Liver (tissue), 7 donors: ENCODE measurements at regions not wholly inside any gene's neighbourhood (a gene's known extent, or its start where the extent isn't known, plus 50 kb on each side); places are given as distances from the start of the nearest gene placed in this dataset.

ENCODE experiments used
- DNase-seq: peaks from one replicate; pipeline ENCODE4 v3.0.0-alpha.2; 2017; ENCODE audit warnings: low spot score
- H3K27ac ChIP-seq, 2 donors: one replicate each; pipeline ENCODE4 v1.7.0; 2013; ENCODE audit warnings: inconsistent platforms in 2 of 2, low read length in 2 of 2, control low read depth in 1 of 2, low read depth in 1 of 2, mild to moderate bottlenecking in 1 of 2
- H3K27me3 ChIP-seq, 4 donors: one replicate each; pipeline versions ENCODE4 v1.6.1 to v1.7.0; 2013; ENCODE audit warnings: low read length in 3 of 4, inconsistent platforms in 1 of 4, mild to moderate bottlenecking in 1 of 4, moderate library complexity in 1 of 4; ENCODE audit not compliant: control insufficient read depth in 4 of 4, insufficient read depth in 4 of 4
- H3K36me3 ChIP-seq, 4 donors: one replicate each; pipeline versions ENCODE4 v1.6.1 to v1.7.0; 2013; ENCODE audit warnings: low read length in 3 of 4, mild to moderate bottlenecking in 3 of 4, low read depth in 1 of 4, moderate library complexity in 1 of 4; ENCODE audit not compliant: control insufficient read depth in 4 of 4, insufficient read depth in 3 of 4
- H3K4me1 ChIP-seq, 4 donors: one replicate each; pipeline versions ENCODE4 v1.6.1 to v1.7.0; 2013; ENCODE audit warnings: low read length in 3 of 4, mild to moderate bottlenecking in 3 of 4, moderate library complexity in 1 of 4; ENCODE audit not compliant: control insufficient read depth in 4 of 4, insufficient read depth in 4 of 4
- H3K4me3 ChIP-seq, 3 donors: one replicate each; pipeline versions ENCODE4 v1.6.1 to v1.7.0; 2013; ENCODE audit warnings: low read length in 3 of 3, control low read depth in 1 of 3, low read depth in 1 of 3, mild to moderate bottlenecking in 1 of 3
- H3K9ac ChIP-seq, 2 donors: one replicate each; pipeline ENCODE4 v1.7.0; 2013; ENCODE audit warnings: low read length in 2 of 2, mild to moderate bottlenecking in 2 of 2, moderate library complexity in 2 of 2, control low read depth in 1 of 2, low read depth in 1 of 2
- H3K9me3 ChIP-seq, 4 donors: one replicate each; pipeline versions ENCODE4 v1.6.1 to v1.7.0; 2013; ENCODE audit warnings: low read length in 3 of 4; ENCODE audit not compliant: control insufficient read depth in 4 of 4
- EGR1 ChIP-seq, 2 donors: IDR thresholded peaks; 2 replicates each; pipeline ENCODE4 v1.6.1; 2016 to 2018; ENCODE audit warnings: antibody characterized with exemption in 2 of 2, low read depth in 2 of 2
- FOXA1 ChIP-seq: IDR thresholded peaks from 2 replicates; pipeline ENCODE4 v1.6.1; 2016; ENCODE audit warnings: antibody characterized with exemption
- FOXA2 ChIP-seq: IDR thresholded peaks from 2 replicates; pipeline ENCODE4 v1.6.1; 2016; ENCODE audit warnings: antibody characterized with exemption
- GABPA ChIP-seq, 2 donors: IDR thresholded peaks in 1 of 2; conservative IDR thresholded peaks in 1 of 2; 2 replicates each; pipeline ENCODE4 v1.6.1; 2016; ENCODE audit warnings: antibody characterized with exemption in 2 of 2, mild to moderate bottlenecking in 1 of 2, moderate library complexity in 1 of 2
- HNF4A ChIP-seq, 2 donors: conservative IDR thresholded peaks; 2 replicates each; pipeline ENCODE4 v1.6.1; 2016; ENCODE audit warnings: antibody characterized with exemption in 2 of 2, mild to moderate bottlenecking in 2 of 2
- NR2F2 ChIP-seq: IDR thresholded peaks from 2 replicates; pipeline ENCODE4 v1.6.1; 2016; ENCODE audit warnings: antibody characterized with exemption
- RAD21 ChIP-seq, 2 donors: IDR thresholded peaks; 2 replicates each; pipeline ENCODE4 v1.6.1; 2016; ENCODE audit warnings: antibody characterized with exemption in 2 of 2, mild to moderate bottlenecking in 2 of 2
- REST ChIP-seq: IDR thresholded peaks from 2 replicates; pipeline ENCODE4 v1.6.1; 2016; ENCODE audit warnings: antibody characterized with exemption, mild to moderate bottlenecking
- RXRA ChIP-seq, 2 donors: IDR thresholded peaks; 2 replicates each; pipeline ENCODE4 v1.6.1; 2017 to 2018; ENCODE audit warnings: antibody characterized with exemption in 2 of 2, mild to moderate bottlenecking in 1 of 2
- SP1 ChIP-seq: IDR thresholded peaks from 2 replicates; pipeline ENCODE4 v1.6.1; 2018; ENCODE audit warnings: antibody characterized with exemption, mild to moderate bottlenecking
- TAF1 ChIP-seq: conservative IDR thresholded peaks from 2 replicates; pipeline ENCODE4 v1.6.1; 2016; ENCODE audit warnings: antibody characterized with exemption, mild to moderate bottlenecking
- YY1 ChIP-seq: IDR thresholded peaks from 2 replicates; pipeline ENCODE4 v1.6.1; 2016; ENCODE audit warnings: antibody characterized with exemption, mild to moderate bottlenecking
- WGBS: extraction: QIAGEN DNeasy Blood & Tissue Kit; methylation state at CpG from one replicate; pipeline ENCODE4 v1.1.7; 2013; 5-methylcytosine and 5-hydroxymethylcytosine counted together
- TF ChIP-seq, protein P1 (sequence below): IDR thresholded peaks from 2 replicates; pipeline ENCODE4 v1.6.1; 2016; ENCODE audit warnings: antibody characterized with exemption
- TF ChIP-seq, protein P2 (sequence below): IDR thresholded peaks from 2 replicates; pipeline ENCODE4 v1.6.1; 2016; ENCODE audit warnings: antibody characterized with exemption
- TF ChIP-seq, protein P3 (sequence below): IDR thresholded peaks from 2 replicates; pipeline ENCODE4 v1.6.1; 2016; ENCODE audit warnings: antibody characterized with exemption
- donor health status: healthy.
- donor health status: healthy.
- donor health status: healthy.
- donor health status: healthy.

DNA sequence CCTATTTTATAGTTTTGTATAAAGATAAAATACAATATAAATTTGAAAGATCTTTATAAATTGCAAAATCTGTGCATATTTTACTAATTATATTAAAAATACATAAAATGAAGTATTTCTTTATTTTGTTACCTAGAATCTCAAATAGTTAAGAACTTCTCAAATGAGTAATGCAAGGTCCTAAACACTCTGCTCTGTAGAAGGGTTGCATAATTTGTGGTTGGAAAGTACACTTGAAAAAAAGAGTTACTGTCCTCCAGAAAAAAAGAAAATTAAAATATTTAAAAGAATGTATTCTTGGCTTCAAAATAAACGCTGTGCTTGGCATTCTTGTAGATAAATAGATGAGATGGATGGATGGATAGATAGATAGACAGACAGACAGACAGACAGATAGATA is 428.8 kb upstream of the CDH6 start (continued):
- TF ChIP-seq YY1: no peak
- TF ChIP-seq TAF1: no peak
- TF ChIP-seq FOXA2: no peak
- TF ChIP-seq NR2F2: no peak
- TF ChIP-seq, protein P1, sequence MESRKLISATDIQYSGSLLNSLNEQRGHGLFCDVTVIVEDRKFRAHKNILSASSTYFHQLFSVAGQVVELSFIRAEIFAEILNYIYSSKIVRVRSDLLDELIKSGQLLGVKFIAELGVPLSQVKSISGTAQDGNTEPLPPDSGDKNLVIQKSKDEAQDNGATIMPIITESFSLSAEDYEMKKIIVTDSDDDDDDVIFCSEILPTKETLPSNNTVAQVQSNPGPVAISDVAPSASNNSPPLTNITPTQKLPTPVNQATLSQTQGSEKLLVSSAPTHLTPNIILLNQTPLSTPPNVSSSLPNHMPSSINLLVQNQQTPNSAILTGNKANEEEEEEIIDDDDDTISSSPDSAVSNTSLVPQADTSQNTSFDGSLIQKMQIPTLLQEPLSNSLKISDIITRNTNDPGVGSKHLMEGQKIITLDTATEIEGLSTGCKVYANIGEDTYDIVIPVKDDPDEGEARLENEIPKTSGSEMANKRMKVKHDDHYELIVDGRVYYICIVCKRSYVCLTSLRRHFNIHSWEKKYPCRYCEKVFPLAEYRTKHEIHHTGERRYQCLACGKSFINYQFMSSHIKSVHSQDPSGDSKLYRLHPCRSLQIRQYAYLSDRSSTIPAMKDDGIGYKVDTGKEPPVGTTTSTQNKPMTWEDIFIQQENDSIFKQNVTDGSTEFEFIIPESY: no peak
- TF ChIP-seq GABPA (IDR thresholded peaks at IDR 0.05 in 1 of 2, conservative IDR thresholded peaks at IDR 0.05 in 1 of 2): no peak
- TF ChIP-seq RAD21 (IDR thresholded peaks at IDR 0.05): no peak

DNA sequence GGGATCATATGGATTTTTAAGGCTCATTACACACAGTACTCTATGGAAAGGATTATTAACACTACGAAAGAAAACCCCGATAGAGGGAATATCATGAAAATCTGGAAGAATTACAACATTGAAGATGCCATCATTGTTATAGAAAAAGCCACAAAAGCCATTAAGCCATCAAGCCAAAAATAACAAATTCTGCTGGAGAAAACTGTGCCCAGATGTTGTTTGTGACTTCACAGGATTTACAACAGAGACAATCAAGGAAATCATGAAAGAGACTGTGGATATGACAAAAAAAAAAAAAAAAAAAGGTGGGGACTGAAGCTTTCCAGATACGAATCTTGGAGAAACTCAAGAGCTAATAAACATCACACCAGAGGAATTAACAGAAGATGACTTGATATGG is 433.8 kb upstream of the CDH6 start:
- no peak for DNase-seq
- 85% methylated on average over 3 of the region's 3 CpGs for WGBS
- no peaks in the 10 kb centered on the region for H3K9me3 ChIP-seq
- no peaks in the 10 kb centered on the region for H3K27me3 ChIP-seq
- TF ChIP-seq GABPA (IDR thresholded peaks at IDR 0.05 in 1 of 2, conservative IDR thresholded peaks at IDR 0.05 in 1 of 2) (no peak), FOXA2 (no peak), SP1 (no peak), HNF4A (conservative IDR thresholded peaks at IDR 0.05) (no peak), RXRA (IDR thresholded peaks at IDR 0.05) (no peak)
- TF ChIP-seq, protein P1: no peak
- no peaks in the 10 kb centered on the region for H3K36me3 ChIP-seq
- no peak overlapping the region for H3K27ac ChIP-seq
- no peak overlapping the region for H3K4me3 ChIP-seq
- no peaks in the 10 kb centered on the region for H3K4me1 ChIP-seq
- no peak overlapping the region for H3K9ac ChIP-seq

GRCh38 chr5:30752015-30752414 is 441.5 kb upstream of the CDH6 start:
- DNase-seq: no peak
- H3K4me3 ChIP-seq: no peak overlapping the region
- H3K9ac ChIP-seq: no peak overlapping the region
- no peaks in the 10 kb centered on the region for H3K36me3 ChIP-seq
- H3K27ac ChIP-seq: no peak overlapping the region
- H3K27me3 ChIP-seq: no peaks in the 10 kb centered on the region
- 79% methylated on average over 2 of the region's 2 CpGs for WGBS
- H3K9me3 ChIP-seq: peaks cover 0 to 3% (median 0%) of the 10 kb centered on the region in 4 donors
- TF ChIP-seq, protein P2, sequence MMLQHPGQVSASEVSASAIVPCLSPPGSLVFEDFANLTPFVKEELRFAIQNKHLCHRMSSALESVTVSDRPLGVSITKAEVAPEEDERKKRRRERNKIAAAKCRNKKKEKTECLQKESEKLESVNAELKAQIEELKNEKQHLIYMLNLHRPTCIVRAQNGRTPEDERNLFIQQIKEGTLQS: no peak
- TF ChIP-seq NR2F2: no peak
- no peak for TF ChIP-seq FOXA1
- TF ChIP-seq EGR1 (IDR thresholded peaks at IDR 0.05; ENCODE audit: low read depth in 2 of 2): no peak
- no peaks in the 10 kb centered on the region for H3K4me1 ChIP-seq

GRCh38 chr5:30749971-30750370 is 443.5 kb upstream of the CDH6 start:
- TF ChIP-seq, protein P3, sequence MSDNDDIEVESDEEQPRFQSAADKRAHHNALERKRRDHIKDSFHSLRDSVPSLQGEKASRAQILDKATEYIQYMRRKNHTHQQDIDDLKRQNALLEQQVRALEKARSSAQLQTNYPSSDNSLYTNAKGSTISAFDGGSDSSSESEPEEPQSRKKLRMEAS: no peak
- no peak for TF ChIP-seq YY1
- no peak for TF ChIP-seq REST
- no peak for TF ChIP-seq FOXA2
- no peak for TF ChIP-seq HNF4A (conservative IDR thresholded peaks at IDR 0.05)
- TF ChIP-seq, protein P1: no peak
- no peak overlapping the region for H3K9ac ChIP-seq
- WGBS: 73% methylated on average over 2 of the region's 2 CpGs

More at GRCh38 chr5:30749971-30750370, 443.5 kb upstream of the CDH6 start:
- Histone ChIP-seq H3K9me3 (peaks cover 0 to 3% (median under 1%) of the 10 kb centered on the region in 4 donors), H3K4me3 (no peak overlapping the region), H3K27me3 (no peaks in the 10 kb centered on the region), H3K4me1 (no peaks in the 10 kb centered on the region), H3K36me3 (no peaks in the 10 kb centered on the region), H3K27ac (no peak overlapping the region)
- DNase-seq: no peak
